ENCODE measurements at regions not wholly inside any gene's neighbourhood (a gene's known extent, or its start where the extent isn't known, plus 50 kb on each side); places are given as distances from the start of the nearest gene placed in this dataset.

- Histone ChIP-seq H3K27ac (ENCODE audit: insufficient read depth, low read depth, low read length) (no peak overlapping the region), H3K9me3 (replicated peaks; ENCODE audit: control insufficient read depth, insufficient read depth, low read length) (no peaks in the 10 kb centered on the region), H3K79me2 (ENCODE audit: control insufficient read depth, insufficient read depth, low read length) (no peaks in the 10 kb centered on the region), H3K27me3 (ENCODE audit: control insufficient read depth in 2 of 2, insufficient read depth in 2 of 2, low read length in 2 of 2) (peaks cover 2 to 4% of the 10 kb centered on the region in 2 experiments), H3K4me2 (ENCODE audit: insufficient read depth, low read length) (no peak overlapping the region), H3K9ac (replicated peaks; ENCODE audit: extremely low read depth, insufficient read depth, low read length) (no peak overlapping the region), H2AFZ (ENCODE audit: low read depth, low read length) (no peak overlapping the region), H3K4me3 (replicated peaks in 1 of 3; ENCODE audit: insufficient read depth in 1 of 3, low read depth in 1 of 3, low read length in 3 of 3) (no peak overlapping the region), H3K9me1 (replicated peaks; ENCODE audit: control insufficient read depth, extremely low read depth, insufficient read depth, low read length) (no peaks in the 10 kb centered on the region), H4K20me1 (replicated peaks; ENCODE audit: control insufficient read depth, extremely low read depth, insufficient read depth, low read length) (no peaks in the 10 kb centered on the region), H3K4me1 (ENCODE audit: control insufficient read depth, extremely low read depth, insufficient read depth, low read length) (peaks cover 26% of the 10 kb centered on the region), H3K36me3 (ENCODE audit: control insufficient read depth in 2 of 2, extremely low read depth in 1 of 2, insufficient read depth in 2 of 2, low read length in 2 of 2) (no peaks in the 10 kb centered on the region)
- ChIA-PET CTCF (interaction anchor here (1.1 kb wide), 1 partner anchor 118 kb away, joined by 3 read pairs; no protein-coding TSS in a partner anchor), POLR2A (no interaction called here)
- no peak for TF ChIP-seq MAX (IDR thresholded peaks at IDR 0.05; ENCODE audit: insufficient read depth, insufficient read length)
- no peak for TF ChIP-seq POLR2AphosphoS5 (IDR thresholded peaks at IDR 0.05; ENCODE audit: insufficient read depth, low read depth, low read length)
- no peak for TF ChIP-seq GATA2 (IDR thresholded peaks at IDR 0.05; ENCODE audit: insufficient read depth, insufficient read length, low read depth, low read length)
- TF ChIP-seq POLR2A (IDR thresholded peaks at IDR 0.05; ENCODE audit: low read depth, low read length): no peak
- TF ChIP-seq MYC (IDR thresholded peaks at IDR 0.05; ENCODE audit: low read depth, low read length): no peak
- TF ChIP-seq JUN (IDR thresholded peaks at IDR 0.05; ENCODE audit: borderline replicate concordance, insufficient read depth, insufficient read length, low read depth): no peak
- no peak for TF ChIP-seq EZH2 (IDR thresholded peaks at IDR 0.05; ENCODE audit: borderline replicate concordance, low read depth, low read length, severe bottlenecking)
- no peak for TF ChIP-seq CTCF (IDR thresholded peaks at IDR 0.05; ENCODE audit: extremely low read depth in 1 of 2, insufficient read depth in 1 of 2, low read depth in 1 of 2, low read length in 2 of 2)
- TF ChIP-seq FOS (IDR thresholded peaks at IDR 0.05; ENCODE audit: borderline replicate concordance, insufficient read depth, low read length): no peak
- dilution Hi-C loops (cut with MboI; ENCODE audit: extremely low pct_ligation_motif_present, low sequenced_read_pairs): no loop called here
- intact Hi-C loops (cut with micrococcal nuclease): no loop called here
- no peak for FAIRE-seq
- DNase-seq (ENCODE audit: low read depth, low spot score): no peak
- no TSS peak for BruUV-seq (replicated peaks)
Measured at GRCh38 chr6:169909113-169909512, 157.7 kb downstream of the ERMARD start.
